CD8-positive, alpha-beta memory T cell (primary cell): ENCODE measurements at regions not wholly inside any gene's neighbourhood (a gene's known extent, or its start where the extent isn't known, plus 50 kb on each side); places are given as distances from the start of the nearest gene placed in this dataset.
A peak's percentile ranks its signal among the peaks of the same experiment; 100 is the strongest.

ENCODE experiments used
- CTCF ChIA-PET: fragments of 350-600 bp; sonication (Branson Sonifier 250); formaldehyde crosslinking; loops from one replicate; lab custom pipeline; 2021; ENCODE audit warnings: antibody characterized with exemption; lab: Charles Lee
- POLR2A ChIA-PET: fragments of 350-600 bp; sonication (Branson Sonifier 250); formaldehyde crosslinking; loops from one replicate; lab custom pipeline; 2021; ENCODE audit warnings: antibody characterized with exemption; lab: Charles Lee
- DNase-seq, 5 donors: peaks; one replicate each; pipeline versions ENCODE4 v3.0.0 to v3.0.0-alpha.2; 2020 to 2022; ENCODE audit warnings: mixed read lengths in 1 of 5
- H3K27ac ChIP-seq: one replicate; pipeline ENCODE4 v1.7.0; 2013; ENCODE audit warnings: low read depth, mild to moderate bottlenecking, low read length, moderate library complexity
- H3K27me3 ChIP-seq: 2 replicates; pipeline ENCODE4 v1.7.0; 2013; ENCODE audit warnings: low read length, mild to moderate bottlenecking; ENCODE audit not compliant: insufficient read depth, poor library complexity, severe bottlenecking
- H3K36me3 ChIP-seq: 2 replicates; pipeline ENCODE4 v1.7.0; 2013; ENCODE audit warnings: mild to moderate bottlenecking, low read length, moderate library complexity; ENCODE audit not compliant: insufficient read depth
- H3K4me1 ChIP-seq: 2 replicates; pipeline ENCODE4 v1.7.0; 2013; ENCODE audit warnings: mild to moderate bottlenecking, low read length, moderate library complexity; ENCODE audit not compliant: insufficient read depth
- H3K4me3 ChIP-seq: 2 replicates; pipeline ENCODE4 v1.7.0; 2013; ENCODE audit warnings: mild to moderate bottlenecking, low read length
- H3K9me3 ChIP-seq: 2 replicates; pipeline ENCODE4 v1.7.0; 2013; ENCODE audit warnings: mild to moderate bottlenecking, low read length
- H3K27ac Mint-ChIP-seq, 8 donors: one replicate each; pipeline ENCODE4 v1.8.0; 2020 to 2021; ENCODE audit warnings: mixed read lengths in 8 of 8, mild to moderate bottlenecking in 6 of 8, inconsistent platforms in 3 of 8, moderate library complexity in 3 of 8
- H3K27me3 Mint-ChIP-seq, 2 donors: one replicate each; pipeline ENCODE4 v1.8.0; 2020 to 2021; ENCODE audit warnings: mixed read lengths in 2 of 2, mild to moderate bottlenecking in 1 of 2, moderate library complexity in 1 of 2
- H3K36me3 Mint-ChIP-seq, 3 donors: one replicate each; pipeline ENCODE4 v1.8.0; 2020 to 2021; ENCODE audit warnings: mixed read lengths in 3 of 3, inconsistent platforms in 1 of 3, mild to moderate bottlenecking in 1 of 3
- H3K4me1 Mint-ChIP-seq, 3 donors: one replicate each; pipeline ENCODE4 v1.8.0; 2020 to 2021; ENCODE audit warnings: mixed read lengths in 3 of 3, inconsistent platforms in 1 of 3, mild to moderate bottlenecking in 1 of 3
- H3K4me3 Mint-ChIP-seq, 7 donors: one replicate each; pipeline ENCODE4 v1.8.0; 2020 to 2021; ENCODE audit warnings: mixed read lengths in 7 of 7, mild to moderate bottlenecking in 6 of 7, moderate library complexity in 4 of 7, inconsistent platforms in 2 of 7
- H3K9me3 Mint-ChIP-seq, 5 donors: one replicate each; pipeline ENCODE4 v1.8.0; 2020 to 2022; ENCODE audit warnings: mixed read lengths in 5 of 5, mild to moderate bottlenecking in 3 of 5, moderate library complexity in 2 of 5, inconsistent platforms in 1 of 5

DNA sequence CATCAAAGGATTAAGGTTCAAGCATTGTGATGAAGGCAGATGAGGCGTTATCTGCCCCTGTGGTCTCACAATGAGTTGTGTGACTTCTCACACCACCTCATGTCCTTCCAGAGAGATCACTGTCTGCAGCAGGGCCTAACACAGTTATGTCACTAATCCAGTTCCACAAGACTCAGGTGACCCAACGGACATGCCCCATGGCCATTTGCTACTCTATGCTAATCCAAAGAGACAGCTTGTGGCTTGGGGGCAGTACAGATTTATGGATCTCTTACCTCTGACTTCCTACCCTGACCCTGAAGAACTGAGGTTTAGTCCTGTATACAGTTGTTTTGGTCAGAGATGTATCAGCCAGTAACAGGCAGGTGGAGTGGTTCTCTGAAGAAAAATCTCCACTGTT lies 147.1 kb downstream of the GLUL start:
- Mint-ChIP-seq H3K36me3 (peaks cover 0 to 3% (median 0%) of the 10 kb centered on the region in 3 donors), H3K4me1 (peaks cover 8 to 18% (median 11%) of the 10 kb centered on the region in 3 donors), H3K27me3 (peaks cover 4 to 6% of the 10 kb centered on the region in 2 donors), H3K27ac (no peak overlapping the region), H3K4me3 (no peak overlapping the region), H3K9me3 (peaks cover 0 to 3% (median 0%) of the 10 kb centered on the region in 5 donors)
- H3K36me3 ChIP-seq = no peaks in the 10 kb centered on the region
- H3K9me3 ChIP-seq = no peaks in the 10 kb centered on the region
- no peak for DNase-seq
- no peak overlapping the region for H3K27ac ChIP-seq
- ChIA-PET POLR2A (no interaction called here), CTCF (no interaction called here)
- H3K4me3 ChIP-seq = no peak overlapping the region
- no peaks in the 10 kb centered on the region for H3K4me1 ChIP-seq
- no peaks in the 10 kb centered on the region for H3K27me3 ChIP-seq

GRCh38 chr1:182242641-182243040 lies 148.9 kb downstream of the GLUL start:
- Histone ChIP-seq H3K4me3 (no peak overlapping the region), H3K27ac (no peak overlapping the region), H3K9me3 (no peaks in the 10 kb centered on the region), H3K36me3 (no peaks in the 10 kb centered on the region), H3K27me3 (no peaks in the 10 kb centered on the region), H3K4me1 (no peaks in the 10 kb centered on the region)
- no peak overlapping the region for H3K4me3 Mint-ChIP-seq
- no peaks in the 10 kb centered on the region for H3K4me1 Mint-ChIP-seq
- ChIA-PET CTCF (no interaction called here), POLR2A (no interaction called here)
- DNase-seq = no peak
- peaks cover 4 to 6% of the 10 kb centered on the region in 2 donors for H3K27me3 Mint-ChIP-seq
- peaks cover 0 to 3% (median 0%) of the 10 kb centered on the region in 3 donors for H3K36me3 Mint-ChIP-seq
- H3K27ac Mint-ChIP-seq = peak overlapping the region in 1 of 8 donors; percentile 44
- H3K9me3 Mint-ChIP-seq = peaks cover 0 to 3% (median 0%) of the 10 kb centered on the region in 5 donors

GRCh38 chr1:182240085-182240484 lies 151.5 kb downstream of the GLUL start:
- ChIA-PET POLR2A (no interaction called here), CTCF (no interaction called here)
- H3K27me3 Mint-ChIP-seq = peaks cover 0 to 4% of the 10 kb centered on the region in 2 donors
- no peak for DNase-seq
- Histone ChIP-seq H3K4me3 (no peak overlapping the region), H3K36me3 (no peaks in the 10 kb centered on the region), H3K4me1 (peaks cover 15% of the 10 kb centered on the region), H3K27me3 (no peaks in the 10 kb centered on the region), H3K9me3 (no peaks in the 10 kb centered on the region), H3K27ac (no peak overlapping the region)
- peaks cover 0 to 3% (median 0%) of the 10 kb centered on the region in 3 donors for H3K36me3 Mint-ChIP-seq
- H3K9me3 Mint-ChIP-seq = no peaks in the 10 kb centered on the region
- H3K4me1 Mint-ChIP-seq = peaks cover 7 to 9% (median 9%) of the 10 kb centered on the region in 3 donors
- H3K27ac Mint-ChIP-seq = no peak overlapping the region
- H3K4me3 Mint-ChIP-seq = no peak overlapping the region

DNA sequence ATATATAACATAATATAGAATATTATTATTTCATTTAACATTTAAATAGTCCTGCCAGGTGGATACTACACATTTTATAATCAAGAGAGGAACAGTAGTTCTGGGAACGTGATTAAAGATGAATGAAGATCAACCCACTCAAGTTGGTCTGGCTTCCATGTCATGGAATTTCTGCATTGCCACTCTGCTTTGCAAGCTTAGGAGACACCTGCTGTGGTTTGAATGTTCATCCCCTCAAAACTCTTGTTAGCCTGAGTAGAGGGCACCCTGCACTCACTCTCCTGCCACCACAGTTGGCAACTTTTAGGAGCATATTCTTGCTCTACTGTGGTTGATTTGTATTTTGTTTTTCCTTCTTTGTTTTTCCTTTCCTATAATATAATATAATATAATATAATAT lies 153.2 kb downstream of the GLUL start:
- DNase-seq = no peak
- H3K9me3 Mint-ChIP-seq = no peaks in the 10 kb centered on the region
- CTCF ChIA-PET = no interaction called here
- no peaks in the 10 kb centered on the region for H3K36me3 Mint-ChIP-seq
- H3K27ac ChIP-seq = no peak overlapping the region
- peaks cover 7 to 9% (median 9%) of the 10 kb centered on the region in 3 donors for H3K4me1 Mint-ChIP-seq
- POLR2A ChIA-PET = no interaction called here
- H3K27me3 ChIP-seq = no peaks in the 10 kb centered on the region
- H3K4me3 ChIP-seq = no peak overlapping the region
- no peaks in the 10 kb centered on the region for H3K36me3 ChIP-seq
- H3K4me3 Mint-ChIP-seq = no peak overlapping the region
- H3K27me3 Mint-ChIP-seq = peaks cover 0 to 4% of the 10 kb centered on the region in 2 donors
- H3K4me1 ChIP-seq = peaks cover 15% of the 10 kb centered on the region
- no peaks in the 10 kb centered on the region for H3K9me3 ChIP-seq
- H3K27ac Mint-ChIP-seq = no peak overlapping the region

- POLR2A ChIA-PET = no interaction called here
Measured at GRCh38 chr1:182237329-182237728, 154.3 kb downstream of the GLUL start.

GRCh38 chr1:182236651-182237077 lies 154.9 kb downstream of the GLUL start:
- H3K4me3 Mint-ChIP-seq = no peak overlapping the region
- H3K4me1 Mint-ChIP-seq = peaks cover 7 to 9% (median 9%) of the 10 kb centered on the region in 3 donors
- no peaks in the 10 kb centered on the region for H3K9me3 Mint-ChIP-seq
- Histone ChIP-seq H3K4me3 (no peak overlapping the region), H3K27ac (no peak overlapping the region), H3K36me3 (no peaks in the 10 kb centered on the region), H3K9me3 (no peaks in the 10 kb centered on the region), H3K27me3 (no peaks in the 10 kb centered on the region), H3K4me1 (peaks cover 15% of the 10 kb centered on the region)
- CTCF ChIA-PET = no interaction called here
- no peaks in the 10 kb centered on the region for H3K27me3 Mint-ChIP-seq
- H3K36me3 Mint-ChIP-seq = no peaks in the 10 kb centered on the region
- POLR2A ChIA-PET = no interaction called here
- no peak for DNase-seq
- no peak overlapping the region for H3K27ac Mint-ChIP-seq

More at GRCh38 chr1:182237329-182237728, 154.3 kb downstream of the GLUL start:
- no peaks in the 10 kb centered on the region for H3K36me3 ChIP-seq
- no peaks in the 10 kb centered on the region for H3K9me3 ChIP-seq
- H3K36me3 Mint-ChIP-seq = no peaks in the 10 kb centered on the region
- no peaks in the 10 kb centered on the region for H3K9me3 Mint-ChIP-seq
- H3K27me3 Mint-ChIP-seq = no peaks in the 10 kb centered on the region
- no peaks in the 10 kb centered on the region for H3K27me3 ChIP-seq
- peaks cover 7 to 9% (median 9%) of the 10 kb centered on the region in 3 donors for H3K4me1 Mint-ChIP-seq
- no peak overlapping the region for H3K4me3 ChIP-seq
- no peak for DNase-seq
- H3K4me1 ChIP-seq = peaks cover 15% of the 10 kb centered on the region
- no peak overlapping the region for H3K27ac ChIP-seq
- CTCF ChIA-PET = no interaction called here
- H3K4me3 Mint-ChIP-seq = no peak overlapping the region
- no peak overlapping the region for H3K27ac Mint-ChIP-seq

GRCh38 chr1:182235952-182236650 lies 155.5 kb downstream of the GLUL start:
- H3K36me3 Mint-ChIP-seq = no peaks in the 10 kb centered on the region
- H3K4me1 ChIP-seq = peaks cover 15% of the 10 kb centered on the region
- no peaks in the 10 kb centered on the region for H3K36me3 ChIP-seq
- peak overlapping the region in 1 of 7 donors; percentile 52 for H3K4me3 Mint-ChIP-seq
- DNase-seq = no peak
- no peaks in the 10 kb centered on the region for H3K9me3 Mint-ChIP-seq
- no peaks in the 10 kb centered on the region for H3K9me3 ChIP-seq
- H3K27me3 Mint-ChIP-seq = no peaks in the 10 kb centered on the region
- H3K4me3 ChIP-seq = no peak overlapping the region
- no peak overlapping the region for H3K27ac ChIP-seq
- POLR2A ChIA-PET = no interaction called here
- peak overlapping the region in 3 of 8 donors; percentile 2 to 63 (median 35) for H3K27ac Mint-ChIP-seq
- peaks cover 7 to 9% (median 9%) of the 10 kb centered on the region in 3 donors for H3K4me1 Mint-ChIP-seq
- CTCF ChIA-PET = no interaction called here
- no peaks in the 10 kb centered on the region for H3K27me3 ChIP-seq

DNA sequence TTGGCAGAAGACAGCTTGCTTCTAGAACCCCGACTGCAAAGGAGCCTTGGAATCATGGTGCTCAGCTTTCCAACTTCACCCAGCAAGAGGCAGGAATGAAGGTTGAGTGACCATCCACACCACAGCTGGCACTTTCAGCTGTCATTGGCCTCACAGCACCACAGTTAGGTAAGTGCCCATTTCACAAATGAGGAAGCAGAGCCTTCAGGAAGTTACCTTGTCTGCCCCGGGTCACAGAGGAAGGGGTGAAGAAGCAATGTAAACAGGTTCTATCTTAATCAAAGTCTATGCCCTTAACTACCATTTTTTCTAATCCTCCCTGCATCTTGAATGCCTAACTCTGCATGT lies 156.0 kb downstream of the GLUL start:
- no peak for DNase-seq
- H3K36me3 ChIP-seq = no peaks in the 10 kb centered on the region
- no peaks in the 10 kb centered on the region for H3K27me3 ChIP-seq
- no peaks in the 10 kb centered on the region for H3K9me3 ChIP-seq
- no peaks in the 10 kb centered on the region for H3K9me3 Mint-ChIP-seq
- ChIA-PET POLR2A (no interaction called here), CTCF (no interaction called here)
- H3K4me3 Mint-ChIP-seq = no peak overlapping the region
- H3K27ac ChIP-seq = no peak overlapping the region
- peaks cover 15% of the 10 kb centered on the region for H3K4me1 ChIP-seq
- no peaks in the 10 kb centered on the region for H3K36me3 Mint-ChIP-seq
- peaks cover 0 to 3% of the 10 kb centered on the region in 2 donors for H3K27me3 Mint-ChIP-seq
- no peak overlapping the region for H3K4me3 ChIP-seq
- peaks cover 7 to 9% (median 9%) of the 10 kb centered on the region in 3 donors for H3K4me1 Mint-ChIP-seq
- H3K27ac Mint-ChIP-seq = peak overlapping the region in 3 of 8 donors; percentile 2 to 63 (median 35)
